HG03097 (cell line): ENCODE measurements at regions not wholly inside any gene's neighbourhood (a gene's known extent, or its start where the extent isn't known, plus 50 kb on each side); places are given as distances from the start of the nearest gene placed in this dataset.

Experiments used
- ATAC-seq: cut with Tn5 transposase; IDR thresholded peaks from one replicate; pipeline ENCODE4 v1.9.1; 2021; ENCODE audit not compliant: unreplicated experiment, low FRiP score

DNA sequence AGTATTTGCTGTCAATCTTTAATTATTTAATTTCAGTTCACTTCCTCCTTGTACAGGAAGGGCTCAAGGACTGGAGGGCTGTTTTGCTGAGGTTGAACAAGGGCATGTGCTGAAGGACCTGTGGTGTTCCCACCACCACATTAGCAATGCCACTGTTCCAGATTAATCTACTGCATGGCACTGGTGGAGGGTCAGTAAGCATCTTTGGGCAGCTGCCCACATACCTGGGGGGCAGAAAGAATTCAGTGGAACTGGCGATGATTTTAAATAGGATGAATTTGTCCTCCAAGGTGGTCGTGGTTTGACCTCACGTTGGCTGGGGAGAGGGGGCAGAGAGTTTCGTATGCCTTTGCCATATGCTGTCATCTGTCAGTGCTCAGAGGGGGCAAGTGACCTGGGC lies 244.8 kb downstream of the TLE3 start:
- ATAC-seq: no peak

DNA sequence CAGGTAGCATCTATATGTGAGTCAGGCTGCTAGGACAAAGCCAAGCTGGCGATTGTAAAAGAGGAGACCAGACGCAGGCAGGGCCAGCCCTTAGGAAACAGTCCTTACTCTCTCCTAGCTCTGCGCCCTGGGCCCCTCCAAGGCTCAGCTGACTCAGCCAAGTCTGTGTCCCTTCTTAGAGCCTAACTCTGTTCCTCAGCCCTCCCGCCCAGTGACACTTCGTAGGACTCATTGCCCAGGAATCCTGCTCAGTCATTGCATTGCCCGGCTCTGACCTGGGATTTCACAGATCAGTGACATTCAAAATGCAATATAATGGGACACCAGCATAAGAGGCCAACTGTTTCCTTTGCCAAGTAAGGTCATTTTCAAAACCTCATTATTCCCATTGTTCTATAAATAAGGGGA lies 244.2 kb downstream of the TLE3 start:
- ATAC-seq: no peak

DNA sequence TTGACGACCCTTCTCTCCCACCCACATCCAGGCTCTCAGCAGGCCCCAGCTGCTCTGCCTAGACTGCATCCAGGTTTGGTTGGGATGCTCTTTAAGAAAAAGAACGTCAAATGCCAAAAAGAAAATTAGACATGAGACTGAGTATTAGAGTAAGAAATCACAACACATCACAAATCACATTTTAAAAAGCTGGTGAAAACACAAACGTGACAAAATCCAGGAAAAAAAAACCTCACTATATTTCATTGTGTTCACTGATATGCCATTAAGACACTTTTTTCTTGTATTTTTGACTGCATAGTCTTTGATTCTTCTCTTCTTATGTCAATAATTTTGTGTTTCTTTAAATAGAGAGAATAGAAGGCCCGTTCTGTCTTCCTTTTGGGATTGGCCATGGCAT lies 243.7 kb downstream of the TLE3 start:
- no peak for ATAC-seq

DNA sequence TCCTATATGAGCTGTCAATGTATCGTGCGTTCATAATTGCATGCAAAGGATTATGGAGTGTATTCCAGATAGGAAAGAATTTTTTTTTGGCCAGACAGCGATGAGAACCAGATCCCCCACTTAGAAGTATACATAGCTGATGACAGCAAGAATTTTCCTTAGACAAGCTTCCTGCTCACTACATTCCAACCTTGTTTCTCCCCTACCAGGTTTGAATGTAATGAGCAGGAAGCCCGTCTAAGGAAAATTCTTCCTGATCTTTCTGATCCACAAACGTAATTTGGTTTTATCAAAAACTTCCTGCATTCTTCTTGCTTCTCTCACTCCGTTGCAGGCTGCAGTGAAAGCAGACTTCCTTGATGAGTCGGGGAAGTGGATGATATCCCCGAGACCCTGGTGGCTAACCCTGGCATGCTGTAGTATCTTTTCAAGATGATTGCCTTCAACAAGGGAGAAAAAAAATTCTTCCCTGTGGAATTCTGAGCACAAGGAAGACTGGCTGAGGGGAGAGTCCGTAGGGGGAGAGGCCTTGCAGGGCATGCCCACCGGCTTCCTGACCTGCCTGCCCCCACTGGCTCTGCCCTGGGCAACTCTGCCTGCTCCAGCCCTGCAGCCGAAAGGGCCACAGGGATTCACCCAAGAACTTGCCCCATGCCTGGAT lies 243.1 kb downstream of the TLE3 start:
- ATAC-seq: no peak

DNA sequence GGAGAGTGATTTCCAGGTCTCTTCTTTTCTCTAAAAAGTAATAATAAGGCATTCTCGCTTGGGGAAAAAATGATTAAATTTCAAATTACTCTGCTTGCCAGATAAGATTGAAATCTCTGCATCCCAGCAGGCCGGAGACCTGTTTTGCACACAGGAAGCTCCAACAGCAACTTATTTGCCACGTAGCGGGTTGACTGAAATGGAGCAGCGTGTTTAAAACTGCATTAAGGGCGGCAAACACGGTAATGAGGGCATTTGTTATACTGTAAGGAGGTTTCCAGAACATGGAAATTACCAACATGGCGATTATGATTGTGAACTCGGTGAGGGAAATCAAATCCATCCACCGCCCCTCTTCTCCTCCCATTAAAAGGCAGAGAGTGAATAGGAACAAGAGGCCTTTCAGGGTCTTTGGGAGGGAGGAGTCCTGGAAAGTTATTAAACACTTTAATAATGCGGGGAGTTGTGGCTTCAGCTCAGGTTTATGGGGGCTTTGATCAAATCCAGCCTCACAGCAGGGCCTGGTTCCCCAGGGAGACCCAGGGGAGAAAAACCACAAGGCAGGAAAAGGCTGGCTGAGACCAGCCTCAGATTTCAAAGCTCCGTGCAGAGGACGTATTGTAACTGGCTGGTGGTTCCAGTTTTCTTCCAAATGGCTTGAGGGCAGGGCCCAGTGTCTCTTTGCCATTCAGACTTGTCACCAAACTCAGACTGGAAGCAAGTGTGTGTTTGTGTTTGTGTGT lies 242.3 kb downstream of the TLE3 start:
- ATAC-seq: no peak

DNA sequence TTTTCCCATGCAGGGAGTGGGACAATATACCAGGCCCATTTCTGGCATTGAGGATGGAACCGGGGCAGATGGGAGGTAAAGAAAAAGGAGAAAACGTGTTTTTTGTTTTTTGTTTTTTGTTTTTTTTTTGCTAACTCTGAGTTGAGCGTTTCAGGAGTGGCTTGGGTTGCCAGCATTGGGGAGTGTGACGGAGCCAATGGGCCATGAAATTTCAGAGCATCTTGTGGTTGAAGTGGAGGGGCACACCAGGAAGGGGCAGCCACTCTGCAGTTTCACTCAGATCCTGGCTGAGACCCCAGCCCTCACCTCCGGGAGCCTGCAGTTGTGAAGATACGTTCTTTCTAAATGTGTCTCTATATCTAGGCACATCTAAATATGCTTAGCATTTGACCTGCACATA lies 240.5 kb downstream of the TLE3 start:
- no peak for ATAC-seq

DNA sequence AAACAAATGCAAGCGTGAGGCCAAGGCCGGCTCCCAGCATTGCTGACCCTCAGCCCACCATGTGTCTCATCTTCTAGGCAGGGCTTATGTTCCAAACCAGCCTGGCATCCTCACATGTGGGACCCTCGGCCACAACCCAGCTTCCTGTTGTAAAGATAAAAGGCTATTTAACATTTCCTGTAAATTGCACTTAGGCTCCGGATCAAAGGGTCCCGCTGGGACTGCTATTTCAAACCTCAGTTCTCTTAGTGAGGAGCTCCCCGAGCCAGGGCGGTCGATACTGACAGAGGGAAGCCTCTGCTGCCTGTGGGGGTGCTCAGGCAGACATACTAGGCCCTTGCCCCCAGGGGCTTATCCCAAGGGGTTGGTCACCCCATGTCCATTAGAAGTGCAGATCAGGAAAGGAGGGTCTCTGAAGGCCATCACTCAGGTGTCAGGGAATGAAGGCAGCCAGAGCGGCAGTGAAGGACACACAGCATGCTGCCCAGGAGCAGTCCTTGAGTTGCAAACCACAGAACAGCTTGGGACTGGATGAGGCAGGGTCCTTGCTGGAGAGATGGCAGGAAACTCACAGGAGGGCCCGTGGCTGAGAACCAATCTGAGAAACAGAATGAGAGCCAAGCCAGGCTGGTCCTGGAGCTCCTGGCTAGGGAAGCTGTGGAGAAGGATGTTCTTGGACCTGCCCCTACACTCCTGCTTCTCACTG lies 239.9 kb downstream of the TLE3 start:
- no peak for ATAC-seq

DNA sequence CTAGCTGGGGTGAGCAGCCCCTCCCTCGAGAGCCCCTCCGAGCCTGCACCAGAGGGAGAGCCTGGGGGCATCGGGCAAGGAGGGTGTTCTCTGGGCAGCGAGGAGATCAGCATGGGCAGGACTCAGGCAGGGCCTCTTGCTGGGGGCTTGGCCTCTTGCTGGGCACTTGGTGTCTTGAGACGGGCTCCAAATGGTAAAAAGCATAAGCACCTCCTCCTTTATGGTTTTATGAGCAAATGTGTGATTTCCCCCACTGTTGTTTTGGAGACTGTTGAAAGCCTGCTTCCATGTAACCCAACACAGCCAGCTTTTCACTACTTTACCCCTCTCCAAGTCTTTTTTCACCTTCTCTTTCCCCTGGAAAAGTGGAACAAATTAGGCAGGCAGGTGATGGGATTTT lies 239.3 kb downstream of the TLE3 start:
- no peak for ATAC-seq

DNA sequence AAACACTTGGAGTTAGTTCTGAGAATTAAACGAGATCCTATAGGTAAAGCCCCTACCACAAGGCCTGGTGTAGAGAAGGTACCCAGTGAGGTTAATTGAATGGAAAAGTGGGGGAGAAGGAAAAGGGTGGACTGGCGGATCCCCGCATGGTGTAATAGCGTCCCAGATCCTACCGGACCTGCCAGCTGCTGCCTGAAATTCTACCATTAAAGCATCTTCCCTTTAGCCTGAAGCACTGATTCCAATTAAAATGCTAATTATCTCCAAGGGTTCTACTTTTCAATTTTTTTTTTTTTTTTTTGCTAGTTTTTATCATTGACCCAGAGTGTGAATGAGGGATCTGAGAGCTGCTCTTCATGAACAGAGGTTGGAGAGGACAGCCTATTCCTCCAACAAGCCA lies 237.9 kb downstream of the TLE3 start:
- no peak for ATAC-seq

DNA sequence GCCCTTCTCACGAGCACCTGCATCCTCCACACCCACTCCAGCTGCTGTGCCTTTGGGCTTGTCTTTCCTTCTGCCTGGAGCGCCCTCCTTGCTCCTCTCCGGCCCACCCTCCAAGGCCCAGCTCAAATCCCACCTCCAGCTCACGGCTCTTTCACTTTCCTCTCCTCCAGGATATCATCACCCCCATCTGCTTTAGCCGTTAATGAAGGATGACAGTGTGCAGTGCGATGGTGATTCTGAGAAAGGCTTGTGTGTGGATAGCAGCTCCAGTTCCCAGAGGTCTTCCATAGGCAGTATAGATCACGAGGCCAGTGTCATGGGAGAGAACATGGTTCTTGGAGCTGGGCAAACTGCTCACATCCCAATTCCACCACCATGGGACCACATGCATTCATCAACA lies 237.4 kb downstream of the TLE3 start:
- ATAC-seq: no peak

DNA sequence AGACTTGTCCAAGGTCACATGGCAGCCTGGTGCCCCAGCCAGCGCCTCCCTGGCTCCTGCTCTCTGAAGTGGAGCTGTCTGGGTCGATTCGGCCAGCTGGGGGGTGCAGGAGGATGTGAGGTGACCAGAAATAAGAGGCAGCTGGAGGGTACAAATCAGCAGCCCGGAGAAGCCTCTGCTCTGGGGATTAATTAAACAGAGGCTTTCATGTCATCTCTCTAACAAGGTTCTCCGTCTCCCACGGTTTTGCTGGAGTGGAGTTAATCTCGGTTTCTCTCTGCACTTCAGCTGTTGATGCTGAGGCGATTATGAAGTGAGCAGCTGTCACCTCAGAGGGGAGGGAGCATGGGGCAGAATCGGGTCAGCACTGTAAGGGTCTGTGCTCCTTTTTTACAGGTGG lies 236.8 kb downstream of the TLE3 start:
- ATAC-seq: no peak

DNA sequence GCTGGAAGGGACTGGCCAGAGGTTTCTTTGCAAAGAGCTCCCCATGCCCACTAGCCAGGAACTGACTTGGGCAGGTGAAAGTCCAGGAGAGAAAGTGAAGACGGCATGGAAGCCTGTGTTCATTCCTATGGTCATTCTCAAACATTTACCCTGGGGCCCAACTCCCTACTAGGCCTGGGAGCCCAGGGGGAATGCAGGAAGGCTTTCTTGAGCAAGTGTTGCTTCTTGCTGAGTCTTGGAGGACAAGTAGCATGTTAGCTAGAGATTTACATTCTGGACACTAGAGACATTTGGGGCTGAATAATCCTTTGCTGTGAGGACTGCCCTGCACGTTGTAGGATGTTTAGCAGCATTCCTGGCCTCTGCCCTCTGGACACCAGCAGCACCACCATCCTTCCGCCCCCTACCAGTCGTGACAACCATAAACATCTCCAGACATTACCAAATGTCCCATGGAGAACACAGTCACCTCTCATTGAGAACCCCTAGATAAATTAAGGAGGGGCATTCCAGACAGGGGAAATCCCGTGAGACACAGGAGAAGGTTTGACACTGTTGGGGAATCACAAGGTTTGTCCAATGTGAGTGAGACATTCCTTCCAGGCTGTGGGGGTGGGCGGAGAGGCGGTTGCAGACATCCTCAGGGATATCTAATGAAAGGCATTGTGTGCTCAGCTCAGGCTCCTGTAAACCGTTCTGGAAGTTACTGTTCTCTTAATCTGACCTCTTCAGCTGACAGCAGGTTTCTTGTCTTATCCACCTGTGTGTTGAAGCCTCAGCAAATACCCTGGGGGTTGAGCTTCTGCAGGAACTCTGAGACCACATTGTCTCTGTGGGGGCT lies 236.2 kb downstream of the TLE3 start:
- no peak for ATAC-seq

DNA sequence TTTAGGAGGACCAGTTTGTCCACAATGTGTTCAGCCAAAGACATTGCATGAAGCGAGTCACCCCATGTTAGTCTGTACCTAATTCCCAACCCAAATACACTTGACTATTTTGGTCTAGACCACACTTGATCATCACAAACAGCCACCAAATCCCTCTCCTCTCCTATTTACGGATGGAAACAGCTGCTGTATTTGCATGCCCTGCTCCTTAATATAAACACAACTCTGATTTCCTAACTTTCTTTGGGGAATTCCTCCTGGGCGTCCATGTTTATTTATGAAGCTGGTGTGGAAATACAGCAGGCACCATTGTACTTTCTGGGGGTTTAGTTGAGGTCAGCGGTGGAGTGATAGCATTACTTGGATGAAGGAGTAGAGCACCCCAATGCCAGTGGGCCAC lies 235.2 kb downstream of the TLE3 start:
- no peak for ATAC-seq

DNA sequence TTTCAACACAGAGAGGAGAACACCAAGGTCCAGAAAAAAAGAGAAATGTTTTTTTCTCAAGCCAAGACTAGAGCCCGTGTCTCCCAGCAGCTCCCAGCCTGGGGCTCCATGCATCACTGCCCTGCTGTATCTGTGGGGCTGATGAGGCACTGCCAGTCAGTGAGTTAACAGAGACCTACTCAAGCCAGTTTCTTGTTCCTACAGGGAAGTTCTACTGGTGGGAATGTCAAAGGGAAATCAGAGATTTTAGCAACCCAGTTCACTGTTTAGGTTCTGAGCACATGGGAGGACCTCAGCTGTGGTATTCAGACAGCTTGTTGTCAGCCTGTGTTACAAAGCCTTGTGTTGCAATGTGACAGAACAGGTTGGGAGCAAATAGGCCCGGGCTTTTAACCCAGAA lies 234.3 kb downstream of the TLE3 start:
- ATAC-seq: no peak

DNA sequence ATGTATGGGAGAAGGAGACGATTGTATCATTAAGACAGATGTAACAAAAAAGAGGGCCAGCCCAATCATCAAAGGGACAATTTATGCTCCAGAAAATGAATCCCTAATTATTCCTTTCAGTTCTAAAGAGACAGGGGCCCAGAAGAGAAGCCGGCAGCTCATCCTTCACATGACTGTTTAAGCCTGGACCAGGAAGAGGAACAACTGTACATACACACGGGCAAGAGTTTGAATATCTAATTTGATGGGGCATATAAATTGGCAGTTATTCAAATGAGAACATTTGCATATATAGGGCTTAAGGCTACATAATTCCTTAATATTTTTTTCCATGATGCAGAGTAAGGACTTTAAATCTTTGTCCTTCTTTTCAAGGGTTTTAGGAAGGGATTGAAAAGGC lies 232.3 kb downstream of the TLE3 start:
- ATAC-seq: no peak

DNA sequence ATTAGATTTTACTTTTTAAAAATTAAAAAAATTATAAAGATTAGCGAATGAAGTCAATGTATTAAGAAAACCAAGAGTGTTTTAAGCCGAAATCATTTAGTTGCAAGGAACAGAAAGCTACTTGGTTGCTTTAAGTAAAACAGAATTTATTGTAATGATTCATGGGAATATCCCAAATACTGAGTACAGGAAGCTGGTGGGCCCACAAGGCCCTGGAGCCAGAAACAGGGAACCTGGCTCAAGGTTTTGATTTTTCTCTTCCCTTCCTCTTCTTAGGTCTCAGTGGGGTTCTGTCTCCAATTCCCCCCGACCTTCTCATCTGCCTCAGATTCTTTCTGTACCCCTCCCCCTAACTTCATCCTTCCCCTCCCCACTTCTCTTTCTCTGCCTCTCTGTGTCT lies 229.0 kb downstream of the TLE3 start:
- ATAC-seq: no peak

DNA sequence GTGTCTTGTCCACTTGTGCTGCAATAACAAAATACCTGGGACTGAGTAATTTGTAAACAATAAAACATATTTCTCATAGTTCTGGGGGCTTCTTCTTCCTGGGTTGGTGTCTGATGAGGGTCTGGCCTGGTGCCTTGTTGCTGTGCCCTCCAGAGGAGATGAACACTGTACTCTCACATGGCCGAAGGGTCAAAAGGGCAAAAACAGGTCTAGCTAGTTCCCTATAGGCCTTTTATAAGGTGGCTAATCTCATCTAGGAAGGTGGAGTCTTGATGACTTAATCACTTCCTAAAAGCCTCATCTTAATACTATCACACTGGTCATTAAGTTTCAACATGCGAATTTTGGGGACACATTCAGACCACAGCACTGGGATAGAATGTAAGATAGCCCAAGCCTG lies 228.4 kb downstream of the TLE3 start:
- no peak for ATAC-seq

DNA sequence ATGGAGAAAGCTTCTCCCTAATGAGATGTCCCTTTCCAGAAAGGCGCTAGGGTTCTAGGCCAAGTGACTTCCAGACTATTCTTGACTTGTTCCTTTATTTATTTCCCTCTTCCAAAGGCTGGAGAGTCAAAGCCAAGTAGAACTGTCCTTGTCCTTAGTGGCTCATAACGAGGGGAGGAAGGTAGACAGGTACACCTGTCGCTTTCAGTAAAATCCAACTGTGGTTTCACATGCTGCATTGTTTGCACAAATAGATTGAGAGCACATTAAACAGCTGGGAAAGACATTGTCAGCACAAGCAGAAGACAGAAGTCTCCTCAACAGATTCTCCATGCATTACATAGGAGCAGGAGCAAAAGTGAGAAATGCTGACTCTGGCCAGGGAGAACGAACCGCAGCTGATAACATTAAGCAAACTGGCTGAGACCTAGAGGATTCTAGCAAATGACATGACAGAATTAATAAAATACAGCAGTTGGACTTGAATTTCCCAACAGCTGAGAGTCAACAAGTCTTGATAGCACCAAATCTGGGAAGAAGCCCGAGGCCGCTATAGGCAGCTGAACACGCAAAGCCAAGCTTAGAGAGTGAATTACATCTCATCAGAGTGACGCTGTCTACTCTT lies 227.7 kb downstream of the TLE3 start:
- ATAC-seq: no peak

DNA sequence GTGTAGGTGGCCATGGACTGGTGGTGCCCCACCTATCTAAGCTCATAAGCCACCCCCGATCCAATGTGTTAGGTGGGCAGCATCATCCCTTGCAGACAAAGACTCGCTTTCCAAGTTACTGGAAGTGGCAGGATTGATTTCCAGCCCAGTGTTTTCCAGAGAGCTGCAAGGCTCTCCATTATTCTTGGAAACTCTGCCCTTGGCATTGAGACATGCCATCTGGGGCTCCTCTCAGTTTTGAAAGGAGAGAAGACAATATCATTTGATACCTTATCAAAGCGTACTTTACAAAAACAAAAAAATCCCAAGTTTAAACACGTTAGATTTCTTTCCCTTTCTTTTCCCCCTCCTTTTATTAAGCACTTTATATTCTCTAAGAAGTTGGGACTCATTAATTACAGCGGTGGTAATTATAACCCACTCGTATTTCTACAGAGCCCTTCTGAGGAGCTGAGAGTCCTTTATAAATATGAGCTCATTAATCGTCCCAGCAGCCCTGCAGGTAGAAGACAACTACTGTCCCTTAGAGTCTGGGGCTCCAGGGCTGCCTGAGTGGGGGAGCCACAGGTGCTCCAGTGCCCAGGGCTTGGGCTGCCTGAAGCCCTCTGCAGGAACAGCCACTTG lies 226.1 kb downstream of the TLE3 start:
- no peak for ATAC-seq

DNA sequence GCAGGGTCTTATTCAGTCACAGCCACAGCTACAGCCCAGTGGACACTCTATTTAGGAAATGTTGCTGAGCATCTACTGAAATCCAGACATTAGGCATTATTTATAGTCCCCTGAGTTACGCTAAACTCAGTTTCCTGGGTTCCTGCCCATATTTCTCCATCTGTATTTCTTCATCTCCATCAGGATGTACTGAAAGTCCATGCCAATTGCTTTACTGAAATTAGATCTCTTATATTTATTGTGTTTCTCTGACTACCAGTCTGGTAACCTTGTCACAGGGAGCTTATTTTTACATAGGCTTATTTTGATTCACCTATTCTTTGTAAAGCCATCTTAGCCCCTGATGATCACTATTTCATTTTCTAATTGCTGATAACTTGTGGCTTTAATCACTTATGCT lies 223.9 kb downstream of the TLE3 start:
- ATAC-seq: no peak
